DOHH2 (cell line): ENCODE measurements at regions not wholly inside any gene's neighbourhood (a gene's known extent, or its start where the extent isn't known, plus 50 kb on each side); places are given as distances from the start of the nearest gene placed in this dataset.

ENCODE experiments used
- H3F3A ChIP-seq: fragments of 200-600 bp; sonication (generic), shearing (Covaris generic); 2 replicates; pipeline ENCODE4 v1.6.0; 2016; ENCODE audit warnings: antibody characterized with exemption, mild to moderate bottlenecking; ENCODE audit not compliant: control insufficient read depth, insufficient read depth
- H3K27ac ChIP-seq: fragments of 200-600 bp; sonication (generic); 2 replicates; pipeline ENCODE4 v1.5.1; 2014; ENCODE audit warnings: low read depth, mild to moderate bottlenecking, low read length, moderate library complexity
- H3K27me3 ChIP-seq: fragments of 200-600 bp; sonication (generic); 2 replicates; pipeline ENCODE4 v1.6.1; 2014; ENCODE audit warnings: mild to moderate bottlenecking, low read length, mixed read lengths; ENCODE audit not compliant: control insufficient read depth
- H3K36me3 ChIP-seq: fragments of 200-600 bp; sonication (generic); 2 replicates; pipeline ENCODE4 v1.6.1; 2014; ENCODE audit warnings: mild to moderate bottlenecking, low read length, moderate library complexity, mixed read lengths; ENCODE audit not compliant: control insufficient read depth
- H3K4me1 ChIP-seq: fragments of 200-600 bp; sonication (generic); 2 replicates; pipeline ENCODE4 v1.6.1; 2014; ENCODE audit warnings: mild to moderate bottlenecking, low read length, mixed read lengths; ENCODE audit not compliant: control insufficient read depth
- H3K4me2 ChIP-seq: fragments of 200-600 bp; sonication (generic); 2 replicates; pipeline ENCODE4 v1.6.0; 2014; ENCODE audit warnings: mild to moderate bottlenecking, low read length, moderate library complexity
- H3K4me3 ChIP-seq: fragments of 200-600 bp; sonication (generic); 2 replicates; pipeline ENCODE4 v1.5.1; 2014; ENCODE audit warnings: mild to moderate bottlenecking, low read length, mixed read lengths
- H3K79me2 ChIP-seq: fragments of 200-600 bp; sonication (generic); 2 replicates; pipeline ENCODE4 v1.6.1; 2014; ENCODE audit warnings: mild to moderate bottlenecking, low read length, mixed read lengths; ENCODE audit not compliant: control insufficient read depth
- H3K9me2 ChIP-seq: fragments of 200-600 bp; sonication (generic); replicated peaks from 2 replicates; pipeline ENCODE4 v1.6.1; 2014; ENCODE audit warnings: mild to moderate bottlenecking, low read length, mixed read lengths; ENCODE audit not compliant: control insufficient read depth
- H3K9me3 ChIP-seq: fragments of 200-600 bp; sonication (generic); 2 replicates; pipeline ENCODE4 v1.6.1; 2014; ENCODE audit warnings: antibody characterized with exemption, low read length, mixed read lengths; ENCODE audit not compliant: control insufficient read depth, insufficient read depth
- H4K20me1 ChIP-seq: fragments of 200-600 bp; sonication (generic); 2 replicates; pipeline ENCODE4 v1.6.0; 2014; ENCODE audit warnings: low read depth, mild to moderate bottlenecking, antibody characterized with exemption, low read length, moderate library complexity; ENCODE audit not compliant: control insufficient read depth, insufficient read depth
- EZH2phosphoT487 ChIP-seq: fragments of 200-600 bp; sonication (generic); IDR thresholded peaks from 2 replicates; pipeline ENCODE4 v1.6.1; 2017; ENCODE audit warnings: borderline replicate concordance, mild to moderate bottlenecking, antibody characterized with exemption, low read length, moderate library complexity, mixed read lengths
- TF ChIP-seq, protein P1 (sequence below): fragments of 200-600 bp; sonication (generic); IDR thresholded peaks from one replicate; pipeline ENCODE4 v1.5.1; 2014; ENCODE audit warnings: antibody characterized with exemption, mild to moderate bottlenecking, low read depth, low read length; ENCODE audit not compliant: poor library complexity, severe bottlenecking

DNA sequence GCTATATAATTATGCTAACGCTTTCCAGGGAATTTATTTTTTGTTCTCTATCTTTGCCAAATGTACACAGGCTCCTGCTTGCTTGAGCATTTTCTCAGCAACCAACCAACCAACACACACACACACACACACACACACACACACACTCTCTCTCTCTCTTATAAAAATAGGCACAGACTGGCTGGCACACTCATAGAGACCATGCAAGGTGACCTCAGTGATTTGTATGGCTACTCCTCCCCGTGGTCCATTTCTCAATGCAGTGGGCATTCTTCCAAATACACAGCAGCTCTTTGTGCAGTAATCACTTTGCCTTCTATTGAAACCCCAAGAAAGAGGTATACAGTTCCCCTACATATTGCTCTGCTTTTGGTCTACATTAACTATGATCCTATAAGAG, 416.0 kb downstream of the MAN2A1 start:
- no peaks in the 10 kb centered on the region for H3K4me1 ChIP-seq
- H3K9me3 ChIP-seq: no peaks in the 10 kb centered on the region
- no peaks in the 10 kb centered on the region for H3F3A ChIP-seq
- no peak overlapping the region for H3K4me2 ChIP-seq
- H3K4me3 ChIP-seq: no peak overlapping the region
- H3K36me3 ChIP-seq: no peaks in the 10 kb centered on the region
- H3K27me3 ChIP-seq: no peaks in the 10 kb centered on the region
- H3K9me2 ChIP-seq: no peaks in the 10 kb centered on the region
- H3K79me2 ChIP-seq: no peaks in the 10 kb centered on the region
- TF ChIP-seq, protein P1, sequence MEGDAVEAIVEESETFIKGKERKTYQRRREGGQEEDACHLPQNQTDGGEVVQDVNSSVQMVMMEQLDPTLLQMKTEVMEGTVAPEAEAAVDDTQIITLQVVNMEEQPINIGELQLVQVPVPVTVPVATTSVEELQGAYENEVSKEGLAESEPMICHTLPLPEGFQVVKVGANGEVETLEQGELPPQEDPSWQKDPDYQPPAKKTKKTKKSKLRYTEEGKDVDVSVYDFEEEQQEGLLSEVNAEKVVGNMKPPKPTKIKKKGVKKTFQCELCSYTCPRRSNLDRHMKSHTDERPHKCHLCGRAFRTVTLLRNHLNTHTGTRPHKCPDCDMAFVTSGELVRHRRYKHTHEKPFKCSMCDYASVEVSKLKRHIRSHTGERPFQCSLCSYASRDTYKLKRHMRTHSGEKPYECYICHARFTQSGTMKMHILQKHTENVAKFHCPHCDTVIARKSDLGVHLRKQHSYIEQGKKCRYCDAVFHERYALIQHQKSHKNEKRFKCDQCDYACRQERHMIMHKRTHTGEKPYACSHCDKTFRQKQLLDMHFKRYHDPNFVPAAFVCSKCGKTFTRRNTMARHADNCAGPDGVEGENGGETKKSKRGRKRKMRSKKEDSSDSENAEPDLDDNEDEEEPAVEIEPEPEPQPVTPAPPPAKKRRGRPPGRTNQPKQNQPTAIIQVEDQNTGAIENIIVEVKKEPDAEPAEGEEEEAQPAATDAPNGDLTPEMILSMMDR: no peak
- no peak for TF ChIP-seq EZH2phosphoT487
- H4K20me1 ChIP-seq: no peaks in the 10 kb centered on the region
- no peak overlapping the region for H3K27ac ChIP-seq

DNA sequence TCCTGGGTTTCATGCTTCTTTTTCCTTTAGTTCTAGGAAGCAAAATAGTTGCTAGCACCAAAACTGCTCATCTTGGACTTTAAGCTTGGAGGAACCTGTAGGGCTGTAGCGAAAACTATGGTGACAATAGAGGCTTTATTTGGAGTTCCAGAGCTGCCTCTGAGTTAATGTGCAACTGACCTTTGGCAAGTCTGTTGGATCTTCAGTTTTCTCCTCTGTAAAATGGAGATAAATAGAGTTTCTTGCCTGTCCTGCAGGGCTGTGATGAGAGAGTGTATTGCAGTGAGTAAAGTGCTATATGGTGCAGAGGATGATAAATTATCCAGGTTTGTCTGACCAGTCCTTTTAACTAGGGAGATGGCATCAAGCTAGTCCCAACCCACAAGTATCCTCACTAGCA, 417.0 kb downstream of the MAN2A1 start:
- no peaks in the 10 kb centered on the region for H3K27me3 ChIP-seq
- H3K9me2 ChIP-seq: no peaks in the 10 kb centered on the region
- no peak overlapping the region for H3K4me2 ChIP-seq
- H3K4me1 ChIP-seq: no peaks in the 10 kb centered on the region
- H3K9me3 ChIP-seq: no peaks in the 10 kb centered on the region
- H3F3A ChIP-seq: no peaks in the 10 kb centered on the region
- no peaks in the 10 kb centered on the region for H4K20me1 ChIP-seq
- H3K36me3 ChIP-seq: no peaks in the 10 kb centered on the region
- no peak overlapping the region for H3K4me3 ChIP-seq
- no peaks in the 10 kb centered on the region for H3K79me2 ChIP-seq
- TF ChIP-seq, protein P1: no peak
- TF ChIP-seq EZH2phosphoT487: no peak
- H3K27ac ChIP-seq: no peak overlapping the region

DNA sequence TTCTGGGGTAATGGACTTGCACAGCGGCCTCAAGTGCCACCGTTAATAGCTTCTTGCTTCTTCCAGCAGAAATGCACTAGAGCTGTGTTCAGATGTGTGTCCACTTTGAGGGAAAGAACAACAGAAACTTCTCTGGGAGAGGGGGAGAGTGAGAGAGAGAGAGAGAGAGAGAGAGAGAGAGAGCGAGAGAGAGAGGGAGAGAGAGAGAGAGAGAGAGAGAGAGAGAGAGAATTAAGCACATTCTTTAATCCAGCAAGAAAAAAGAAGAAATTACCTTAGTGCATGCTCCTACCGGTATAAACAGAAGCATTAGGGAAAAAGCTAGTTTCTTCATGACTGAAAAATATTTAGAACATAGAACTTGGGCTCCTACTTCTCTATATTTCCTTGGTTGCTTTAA, 418.8 kb downstream of the MAN2A1 start:
- H4K20me1 ChIP-seq: no peaks in the 10 kb centered on the region
- no peaks in the 10 kb centered on the region for H3K36me3 ChIP-seq
- H3K79me2 ChIP-seq: no peaks in the 10 kb centered on the region
- no peaks in the 10 kb centered on the region for H3K27me3 ChIP-seq
- no peaks in the 10 kb centered on the region for H3F3A ChIP-seq
- no peak overlapping the region for H3K27ac ChIP-seq
- H3K9me3 ChIP-seq: no peaks in the 10 kb centered on the region
- no peaks in the 10 kb centered on the region for H3K4me1 ChIP-seq
- no peak overlapping the region for H3K4me3 ChIP-seq
- H3K4me2 ChIP-seq: no peak overlapping the region
- TF ChIP-seq, protein P1: no peak
- no peaks in the 10 kb centered on the region for H3K9me2 ChIP-seq

DNA sequence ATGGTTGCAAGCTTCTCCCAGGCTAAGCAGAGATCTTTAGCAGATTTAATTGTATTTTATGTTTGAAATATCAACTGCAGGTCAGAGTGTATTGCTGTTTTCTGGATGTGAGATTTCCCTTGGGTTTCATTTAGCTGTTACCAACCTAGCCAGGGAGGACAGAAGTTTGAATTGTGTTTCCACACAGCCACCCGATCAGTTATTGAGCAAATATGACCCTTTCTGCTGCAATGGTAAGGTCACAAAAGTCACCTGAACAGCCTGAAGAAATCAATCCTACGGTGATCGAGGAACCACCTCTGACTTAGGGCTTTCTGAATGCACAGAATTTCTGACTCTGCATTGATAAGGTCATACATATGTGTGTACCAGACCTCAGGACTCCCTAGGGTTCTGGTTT, 419.9 kb downstream of the MAN2A1 start:
- TF ChIP-seq, protein P1: no peak
- TF ChIP-seq EZH2phosphoT487: no peak
- Histone ChIP-seq H3K4me3 (no peak overlapping the region), H3K4me1 (no peaks in the 10 kb centered on the region), H3K36me3 (no peaks in the 10 kb centered on the region), H3K4me2 (no peak overlapping the region), H3K9me2 (no peaks in the 10 kb centered on the region), H3F3A (no peaks in the 10 kb centered on the region), H3K27ac (no peak overlapping the region), H4K20me1 (no peaks in the 10 kb centered on the region), H3K27me3 (no peaks in the 10 kb centered on the region), H3K79me2 (no peaks in the 10 kb centered on the region), H3K9me3 (no peaks in the 10 kb centered on the region)
